ENCODE measurements at regions not wholly inside any gene's neighbourhood (a gene's known extent, or its start where the extent isn't known, plus 50 kb on each side); places are given as distances from the start of the nearest gene placed in this dataset.

DNA sequence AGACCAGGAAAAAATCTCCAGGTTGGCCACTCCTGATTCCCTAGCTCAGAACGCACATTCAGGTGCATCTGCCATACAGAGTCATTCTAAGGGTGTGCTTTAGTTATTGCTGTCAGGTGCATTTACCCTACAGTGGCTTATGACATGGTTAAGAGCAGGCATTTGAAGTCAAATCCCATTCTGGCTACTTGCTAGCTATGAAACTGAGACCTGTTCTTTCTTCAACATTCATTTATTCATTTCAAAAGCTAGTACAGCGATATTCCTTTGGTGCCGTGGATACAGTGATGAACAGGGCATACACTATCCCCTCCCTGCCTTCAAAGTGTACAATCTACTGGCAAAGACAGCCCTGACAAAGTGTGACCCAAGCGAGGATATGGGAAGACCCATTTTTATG, 508.3 kb downstream of the NPIPA7 start:
- no peak overlapping the region for H3K9ac ChIP-seq (ENCODE audit: low read depth in 1 of 2, low read length in 2 of 2)
- H3K27me3 ChIP-seq (ENCODE audit: control insufficient read depth in 2 of 2, insufficient read depth in 2 of 2, low read length in 2 of 2), result no peaks in the 10 kb centered on the region
- no peak overlapping the region for H3K4me3 ChIP-seq (ENCODE audit: low read length in 2 of 2)
- no peaks in the 10 kb centered on the region for H3K4me1 ChIP-seq (ENCODE audit: control insufficient read depth in 2 of 2, insufficient read depth in 2 of 2, low read length in 2 of 2)
- no peaks in the 10 kb centered on the region for H3K36me3 ChIP-seq (ENCODE audit: control insufficient read depth in 2 of 2, insufficient read depth in 2 of 2, low read length in 2 of 2)
- H3K9me3 ChIP-seq (ENCODE audit: control insufficient read depth in 2 of 2, low read length in 2 of 2), result no peaks in the 10 kb centered on the region
- H3K27ac ChIP-seq (ENCODE audit: low read depth in 2 of 2, low read length in 2 of 2), result no peak overlapping the region

DNA sequence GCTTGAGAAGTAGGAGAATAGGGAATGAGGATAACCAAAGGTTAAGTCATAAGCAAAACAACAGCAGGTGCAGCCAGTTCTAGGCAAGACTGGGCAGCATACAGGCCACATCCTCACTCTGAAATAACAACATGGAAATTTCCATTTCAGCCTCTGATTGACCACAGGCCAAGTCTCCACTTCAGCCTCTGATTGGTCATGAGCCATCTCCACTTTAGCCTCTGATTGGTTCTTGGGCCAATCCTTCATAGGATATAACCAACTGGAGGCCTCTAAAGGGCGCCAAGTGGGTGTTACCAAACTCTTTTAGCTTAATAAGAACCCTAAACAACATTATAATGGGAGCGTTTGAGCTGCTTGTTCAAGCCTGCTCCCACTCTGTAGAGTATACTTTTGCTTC, 512.0 kb downstream of the NPIPA7 start:
- H3K9me3 ChIP-seq (ENCODE audit: control insufficient read depth in 2 of 2, low read length in 2 of 2), result no peaks in the 10 kb centered on the region

DNA sequence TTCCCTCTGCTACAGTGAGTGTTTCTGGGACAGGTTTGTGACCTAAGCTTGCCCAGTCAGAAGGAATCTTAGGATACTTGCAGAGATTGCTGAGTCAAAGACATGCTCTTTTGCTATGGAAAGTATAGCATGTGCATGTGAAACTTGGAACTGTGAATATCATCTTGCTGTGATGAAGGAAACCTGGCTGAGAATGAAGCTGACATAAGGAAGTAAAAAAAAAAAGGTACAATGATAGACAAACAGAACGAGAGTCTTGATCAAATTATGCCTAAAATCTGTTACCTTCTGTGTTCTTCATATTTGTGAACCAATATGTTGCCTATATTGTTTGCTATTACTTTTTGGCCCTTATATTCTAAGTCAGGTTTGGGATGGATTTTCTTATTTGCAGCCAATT, 525.7 kb downstream of the NPIPA7 start:
- H3K4me1 ChIP-seq (ENCODE audit: control insufficient read depth in 2 of 2, insufficient read depth in 2 of 2, low read length in 2 of 2), result no peaks in the 10 kb centered on the region
- H3K9me3 ChIP-seq (ENCODE audit: control insufficient read depth in 2 of 2, low read length in 2 of 2), result peaks cover 0 to 3% of the 10 kb centered on the region in 2 donors
- no peaks in the 10 kb centered on the region for H3K36me3 ChIP-seq (ENCODE audit: control insufficient read depth in 2 of 2, insufficient read depth in 2 of 2, low read length in 2 of 2)
- no peak overlapping the region for H3K9ac ChIP-seq (ENCODE audit: low read depth in 1 of 2, low read length in 2 of 2)
- H3K27ac ChIP-seq (ENCODE audit: low read depth in 2 of 2, low read length in 2 of 2), result no peak overlapping the region
- H3K4me3 ChIP-seq (ENCODE audit: low read length in 2 of 2), result no peak overlapping the region
- no peaks in the 10 kb centered on the region for H3K27me3 ChIP-seq (ENCODE audit: control insufficient read depth in 2 of 2, insufficient read depth in 2 of 2, low read length in 2 of 2)

More for the DNA sequence above, 512.0 kb downstream of the NPIPA7 start:
- H3K27me3 ChIP-seq (ENCODE audit: control insufficient read depth in 2 of 2, insufficient read depth in 2 of 2, low read length in 2 of 2), result no peaks in the 10 kb centered on the region
- H3K27ac ChIP-seq (ENCODE audit: low read depth in 2 of 2, low read length in 2 of 2), result no peak overlapping the region
- no peak overlapping the region for H3K9ac ChIP-seq (ENCODE audit: low read depth in 1 of 2, low read length in 2 of 2)
- H3K4me1 ChIP-seq (ENCODE audit: control insufficient read depth in 2 of 2, insufficient read depth in 2 of 2, low read length in 2 of 2), result no peaks in the 10 kb centered on the region
- no peak overlapping the region for H3K4me3 ChIP-seq (ENCODE audit: low read length in 2 of 2)
- no peaks in the 10 kb centered on the region for H3K36me3 ChIP-seq (ENCODE audit: control insufficient read depth in 2 of 2, insufficient read depth in 2 of 2, low read length in 2 of 2)

DNA sequence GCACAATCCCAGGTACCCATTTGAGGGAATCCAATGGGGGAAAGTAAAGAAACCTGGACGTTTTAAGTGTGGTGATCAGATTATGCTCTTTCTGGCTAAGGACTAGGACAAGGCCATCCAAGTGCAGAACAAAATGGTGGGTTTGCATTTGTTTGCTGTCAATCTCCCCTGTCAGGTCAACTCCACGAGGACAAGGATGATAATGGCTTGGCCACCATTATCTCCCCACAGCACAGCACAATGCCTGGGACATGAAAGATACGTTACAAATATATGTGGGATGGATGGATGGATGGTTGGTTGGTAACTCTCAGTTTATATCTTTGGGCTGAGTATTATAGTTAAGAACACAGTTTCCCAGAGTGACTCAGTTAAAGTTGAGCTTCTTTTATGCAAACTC, 526.9 kb downstream of the NPIPA7 start:
- Histone ChIP-seq H3K36me3 (ENCODE audit: control insufficient read depth in 2 of 2, insufficient read depth in 2 of 2, low read length in 2 of 2) (no peaks in the 10 kb centered on the region), H3K9me3 (ENCODE audit: control insufficient read depth in 2 of 2, low read length in 2 of 2) (no peaks in the 10 kb centered on the region), H3K27ac (ENCODE audit: low read depth in 2 of 2, low read length in 2 of 2) (no peak overlapping the region), H3K4me1 (ENCODE audit: control insufficient read depth in 2 of 2, insufficient read depth in 2 of 2, low read length in 2 of 2) (no peaks in the 10 kb centered on the region), H3K4me3 (ENCODE audit: low read length in 2 of 2) (no peak overlapping the region), H3K27me3 (ENCODE audit: control insufficient read depth in 2 of 2, insufficient read depth in 2 of 2, low read length in 2 of 2) (no peaks in the 10 kb centered on the region), H3K9ac (ENCODE audit: low read depth in 1 of 2, low read length in 2 of 2) (no peak overlapping the region)

DNA sequence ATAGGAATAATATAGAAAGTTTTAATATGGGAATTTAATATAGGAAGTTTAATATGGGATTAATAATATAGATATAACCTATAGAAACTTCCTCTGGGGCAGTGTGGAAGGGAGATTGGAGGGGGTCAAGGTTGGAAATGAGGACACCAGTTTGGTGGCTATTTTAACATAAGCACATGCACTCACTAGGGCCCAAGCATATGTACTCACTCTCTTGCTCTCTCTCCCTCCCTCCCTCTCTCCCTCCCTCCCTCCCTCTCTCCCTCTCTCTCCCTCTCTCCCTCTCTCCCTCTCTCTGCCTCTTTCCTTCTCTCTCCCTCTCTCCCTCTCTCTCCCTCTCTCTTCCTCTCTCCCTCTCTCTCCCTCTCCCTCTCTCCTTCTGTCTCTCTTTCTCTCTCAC, 528.1 kb downstream of the NPIPA7 start:
- H3K9me3 ChIP-seq (ENCODE audit: control insufficient read depth in 2 of 2, low read length in 2 of 2), result no peaks in the 10 kb centered on the region
- H3K9ac ChIP-seq (ENCODE audit: low read depth in 1 of 2, low read length in 2 of 2), result no peak overlapping the region
- H3K27me3 ChIP-seq (ENCODE audit: control insufficient read depth in 2 of 2, insufficient read depth in 2 of 2, low read length in 2 of 2), result no peaks in the 10 kb centered on the region
- H3K4me3 ChIP-seq (ENCODE audit: low read length in 2 of 2), result no peak overlapping the region
- no peak overlapping the region for H3K27ac ChIP-seq (ENCODE audit: low read depth in 2 of 2, low read length in 2 of 2)
- no peaks in the 10 kb centered on the region for H3K36me3 ChIP-seq (ENCODE audit: control insufficient read depth in 2 of 2, insufficient read depth in 2 of 2, low read length in 2 of 2)
- H3K4me1 ChIP-seq (ENCODE audit: control insufficient read depth in 2 of 2, insufficient read depth in 2 of 2, low read length in 2 of 2), result no peaks in the 10 kb centered on the region

DNA sequence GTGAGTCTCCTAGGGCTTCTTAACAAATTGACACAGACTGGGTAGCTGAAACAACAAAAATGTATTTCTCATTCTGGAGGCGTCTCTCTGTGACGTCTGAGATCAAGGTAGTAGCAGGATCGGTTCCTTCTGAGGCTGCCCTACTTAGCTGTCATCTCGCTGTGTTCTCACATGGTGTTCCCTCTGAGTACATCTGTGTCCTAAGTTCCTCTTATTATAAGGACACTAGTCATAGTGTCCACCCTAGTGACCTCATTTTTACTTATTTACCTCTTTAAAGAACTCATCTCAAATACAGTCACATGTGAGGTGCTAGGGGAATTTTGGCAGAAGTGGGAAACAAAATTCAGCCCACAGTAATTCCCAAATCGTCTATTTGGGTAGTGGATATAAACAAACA, 529.1 kb downstream of the NPIPA7 start:
- Histone ChIP-seq H3K4me3 (ENCODE audit: low read length in 2 of 2) (no peak overlapping the region), H3K4me1 (ENCODE audit: control insufficient read depth in 2 of 2, insufficient read depth in 2 of 2, low read length in 2 of 2) (no peaks in the 10 kb centered on the region), H3K9me3 (ENCODE audit: control insufficient read depth in 2 of 2, low read length in 2 of 2) (no peaks in the 10 kb centered on the region), H3K27ac (ENCODE audit: low read depth in 2 of 2, low read length in 2 of 2) (no peak overlapping the region), H3K9ac (ENCODE audit: low read depth in 1 of 2, low read length in 2 of 2) (no peak overlapping the region), H3K27me3 (ENCODE audit: control insufficient read depth in 2 of 2, insufficient read depth in 2 of 2, low read length in 2 of 2) (no peaks in the 10 kb centered on the region), H3K36me3 (ENCODE audit: control insufficient read depth in 2 of 2, insufficient read depth in 2 of 2, low read length in 2 of 2) (no peaks in the 10 kb centered on the region)

DNA sequence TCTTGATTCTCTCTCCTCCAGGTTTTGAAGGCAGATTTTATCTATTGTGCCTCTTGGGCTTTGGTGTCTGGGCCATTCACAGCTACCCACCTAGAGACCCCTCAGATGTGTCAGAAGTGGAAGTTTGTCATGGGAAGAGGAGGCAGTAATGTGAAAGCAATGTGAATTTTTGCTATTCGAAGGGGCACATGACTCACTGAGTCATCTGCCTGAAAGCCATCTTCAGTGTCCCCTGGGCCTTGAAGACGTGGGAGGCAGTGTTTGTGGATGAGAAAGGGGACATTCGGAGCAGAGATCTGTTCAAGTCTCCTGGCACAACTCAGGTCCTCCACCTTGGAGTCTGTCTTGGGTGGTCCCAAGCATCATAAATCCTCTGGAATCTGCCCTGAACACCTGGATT, 530.2 kb downstream of the NPIPA7 start:
- no peaks in the 10 kb centered on the region for H3K36me3 ChIP-seq (ENCODE audit: control insufficient read depth in 2 of 2, insufficient read depth in 2 of 2, low read length in 2 of 2)
- H3K27me3 ChIP-seq (ENCODE audit: control insufficient read depth in 2 of 2, insufficient read depth in 2 of 2, low read length in 2 of 2), result no peaks in the 10 kb centered on the region
- H3K4me1 ChIP-seq (ENCODE audit: control insufficient read depth in 2 of 2, insufficient read depth in 2 of 2, low read length in 2 of 2), result no peaks in the 10 kb centered on the region
- H3K27ac ChIP-seq (ENCODE audit: low read depth in 2 of 2, low read length in 2 of 2), result no peak overlapping the region
- no peak overlapping the region for H3K4me3 ChIP-seq (ENCODE audit: low read length in 2 of 2)
- no peaks in the 10 kb centered on the region for H3K9me3 ChIP-seq (ENCODE audit: control insufficient read depth in 2 of 2, low read length in 2 of 2)
- H3K9ac ChIP-seq (ENCODE audit: low read depth in 1 of 2, low read length in 2 of 2), result no peak overlapping the region

DNA sequence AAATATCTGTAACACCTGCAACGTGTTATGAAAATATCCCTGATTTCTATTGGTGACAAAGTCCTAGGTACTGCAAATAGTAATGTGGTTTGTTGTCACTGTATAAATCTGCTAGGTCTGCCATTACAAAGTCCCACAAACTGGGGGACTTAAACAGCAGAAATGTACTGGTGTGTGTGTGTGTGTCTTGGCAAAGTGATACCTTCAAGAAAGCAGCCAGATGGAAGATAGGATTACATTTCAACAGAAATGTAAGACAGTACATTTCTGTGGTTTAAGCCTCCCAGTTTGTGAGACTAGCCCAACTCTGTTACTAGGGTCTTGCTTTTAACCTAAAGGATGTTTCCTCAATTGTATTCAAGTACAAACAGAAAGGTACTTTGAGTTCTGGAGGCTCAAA, 531.7 kb downstream of the NPIPA7 start:
- H3K4me1 ChIP-seq (ENCODE audit: control insufficient read depth in 2 of 2, insufficient read depth in 2 of 2, low read length in 2 of 2), result no peaks in the 10 kb centered on the region

DNA sequence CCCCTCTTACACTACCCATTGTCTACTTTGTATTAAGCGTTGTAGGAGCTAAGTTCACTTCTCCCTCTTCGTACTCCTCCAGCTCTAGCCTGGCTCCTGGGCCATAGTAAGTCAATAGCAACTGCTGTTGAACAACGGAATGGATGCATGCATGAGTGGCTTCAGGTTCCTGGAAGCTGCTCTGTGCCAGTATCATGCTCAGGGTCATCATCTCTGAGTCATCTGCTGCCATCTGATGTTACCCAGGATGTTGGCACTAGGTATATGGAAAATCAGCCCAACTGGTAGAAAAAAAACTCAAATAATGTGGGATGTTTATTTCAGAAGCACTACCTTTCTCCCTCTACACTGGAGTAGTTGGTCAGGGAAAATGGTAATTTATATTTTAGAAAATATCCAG, 536.8 kb downstream of the NPIPA7 start:
- no peaks in the 10 kb centered on the region for H3K27me3 ChIP-seq (ENCODE audit: control insufficient read depth in 2 of 2, insufficient read depth in 2 of 2, low read length in 2 of 2)
- no peaks in the 10 kb centered on the region for H3K4me1 ChIP-seq (ENCODE audit: control insufficient read depth in 2 of 2, insufficient read depth in 2 of 2, low read length in 2 of 2)
- H3K9me3 ChIP-seq (ENCODE audit: control insufficient read depth in 2 of 2, low read length in 2 of 2), result no peaks in the 10 kb centered on the region
- no peak overlapping the region for H3K9ac ChIP-seq (ENCODE audit: low read depth in 1 of 2, low read length in 2 of 2)
- no peak overlapping the region for H3K4me3 ChIP-seq (ENCODE audit: low read length in 2 of 2)
- no peaks in the 10 kb centered on the region for H3K36me3 ChIP-seq (ENCODE audit: control insufficient read depth in 2 of 2, insufficient read depth in 2 of 2, low read length in 2 of 2)
- no peak overlapping the region for H3K27ac ChIP-seq (ENCODE audit: low read depth in 2 of 2, low read length in 2 of 2)

More for the DNA sequence above, 531.7 kb downstream of the NPIPA7 start:
- Histone ChIP-seq H3K4me3 (ENCODE audit: low read length in 2 of 2) (no peak overlapping the region), H3K36me3 (ENCODE audit: control insufficient read depth in 2 of 2, insufficient read depth in 2 of 2, low read length in 2 of 2) (no peaks in the 10 kb centered on the region), H3K27ac (ENCODE audit: low read depth in 2 of 2, low read length in 2 of 2) (no peak overlapping the region), H3K9ac (ENCODE audit: low read depth in 1 of 2, low read length in 2 of 2) (no peak overlapping the region), H3K27me3 (ENCODE audit: control insufficient read depth in 2 of 2, insufficient read depth in 2 of 2, low read length in 2 of 2) (no peaks in the 10 kb centered on the region), H3K9me3 (ENCODE audit: control insufficient read depth in 2 of 2, low read length in 2 of 2) (no peaks in the 10 kb centered on the region)

DNA sequence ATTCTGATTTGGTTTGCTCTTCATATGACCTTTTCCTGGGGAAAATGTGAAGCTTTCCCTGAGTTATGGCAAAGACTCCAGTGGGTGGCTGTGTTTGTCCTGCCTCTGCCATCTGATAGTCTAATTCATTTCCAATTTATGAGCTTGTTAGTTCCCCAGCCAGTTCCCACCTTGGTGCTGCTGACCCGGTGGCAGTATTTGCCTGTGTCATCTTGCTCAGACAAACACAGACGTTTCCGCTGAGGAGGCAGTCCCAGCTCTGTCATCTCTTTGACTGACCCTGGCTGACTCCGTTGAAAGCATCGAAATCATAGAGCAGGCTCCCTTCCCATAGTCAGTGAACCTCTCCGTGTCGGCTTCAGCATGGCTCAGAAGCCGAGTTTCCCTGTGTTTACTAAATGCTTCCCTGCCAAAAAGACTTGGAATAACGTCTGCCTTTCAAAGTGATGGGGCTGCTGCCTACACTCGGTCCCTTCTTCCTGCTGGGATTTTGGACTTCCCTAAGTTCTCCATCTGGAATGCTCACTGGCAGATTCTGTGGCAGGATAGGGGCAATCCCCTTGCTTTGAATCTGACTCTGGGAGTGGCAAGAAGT, 538.3 kb downstream of the NPIPA7 start:
- Histone ChIP-seq H3K36me3 (ENCODE audit: control insufficient read depth in 2 of 2, insufficient read depth in 2 of 2, low read length in 2 of 2) (no peaks in the 10 kb centered on the region), H3K9me3 (ENCODE audit: control insufficient read depth in 2 of 2, low read length in 2 of 2) (no peaks in the 10 kb centered on the region), H3K4me3 (ENCODE audit: low read length in 2 of 2) (no peak overlapping the region), H3K27me3 (ENCODE audit: control insufficient read depth in 2 of 2, insufficient read depth in 2 of 2, low read length in 2 of 2) (no peaks in the 10 kb centered on the region), H3K4me1 (ENCODE audit: control insufficient read depth in 2 of 2, insufficient read depth in 2 of 2, low read length in 2 of 2) (no peaks in the 10 kb centered on the region), H3K9ac (ENCODE audit: low read depth in 1 of 2, low read length in 2 of 2) (no peak overlapping the region), H3K27ac (ENCODE audit: low read depth in 2 of 2, low read length in 2 of 2) (no peak overlapping the region)

DNA sequence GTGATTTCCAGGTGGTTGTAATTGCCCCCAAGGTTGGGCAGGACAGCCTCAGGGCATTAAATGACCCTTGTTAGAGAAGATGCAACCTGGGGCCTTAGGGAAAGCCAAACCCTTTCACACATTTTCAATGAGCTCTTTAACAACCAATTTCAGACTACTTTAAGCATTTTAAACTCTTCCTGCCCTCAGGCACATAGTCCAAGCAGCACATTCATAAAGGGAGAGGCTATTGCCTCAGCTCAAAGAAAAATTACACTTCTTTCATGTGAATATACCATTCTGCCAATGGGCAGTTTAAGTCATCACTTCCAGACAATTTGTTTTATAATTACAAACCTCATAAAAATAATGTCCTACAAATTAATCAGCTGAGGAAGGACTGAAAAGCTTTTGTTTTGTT, 544.5 kb downstream of the NPIPA7 start:
- Histone ChIP-seq H3K27ac (ENCODE audit: low read depth in 2 of 2, low read length in 2 of 2) (no peak overlapping the region), H3K4me3 (ENCODE audit: low read length in 2 of 2) (no peak overlapping the region)

More for the DNA sequence above, 544.5 kb downstream of the NPIPA7 start:
- Histone ChIP-seq H3K27me3 (ENCODE audit: control insufficient read depth in 2 of 2, insufficient read depth in 2 of 2, low read length in 2 of 2) (no peaks in the 10 kb centered on the region), H3K4me1 (ENCODE audit: control insufficient read depth in 2 of 2, insufficient read depth in 2 of 2, low read length in 2 of 2) (no peaks in the 10 kb centered on the region), H3K9ac (ENCODE audit: low read depth in 1 of 2, low read length in 2 of 2) (no peak overlapping the region), H3K9me3 (ENCODE audit: control insufficient read depth in 2 of 2, low read length in 2 of 2) (no peaks in the 10 kb centered on the region), H3K36me3 (ENCODE audit: control insufficient read depth in 2 of 2, insufficient read depth in 2 of 2, low read length in 2 of 2) (no peaks in the 10 kb centered on the region)
